Karpas-422 (cell line): ENCODE measurements at regions not wholly inside any gene's neighbourhood (a gene's known extent, or its start where the extent isn't known, plus 50 kb on each side); places are given as distances from the start of the nearest gene placed in this dataset.
A peak's percentile ranks its signal among the peaks of the same experiment; 100 is the strongest.
"Not testable (repeated sequence)": the region's sequence is repeated elsewhere in the genome, so short reads cannot be mapped to it uniquely, and the experiment has no call there.

ENCODE experiments used
- DNase-seq: peaks from one replicate; pipeline ENCODE4 v3.0.0-alpha.2; 2015
- H2AFZ ChIP-seq: fragments of 200-600 bp; sonication (generic); 2 replicates; pipeline ENCODE4 v1.6.1; 2014; ENCODE audit warnings: antibody characterized with exemption, low read length, mixed read lengths
- H3K27ac ChIP-seq: fragments of 200-600 bp; sonication (generic); 2 replicates; pipeline ENCODE4 v1.5.1; 2014; ENCODE audit warnings: mild to moderate bottlenecking, low read length, moderate library complexity
- H3K27me3 ChIP-seq: fragments of 200-600 bp; sonication (generic); 2 replicates; pipeline ENCODE4 v1.6.1; 2014; ENCODE audit warnings: low read length, mixed read lengths
- H3K36me3 ChIP-seq: fragments of 200-600 bp; sonication (generic); 2 replicates; pipeline ENCODE4 v1.6.1; 2014; ENCODE audit warnings: low read length, mixed read lengths; ENCODE audit not compliant: insufficient read depth
- H3K4me1 ChIP-seq: fragments of 200-600 bp; sonication (generic); 2 replicates; pipeline ENCODE4 v1.6.1; 2014; ENCODE audit warnings: mild to moderate bottlenecking, low read length, mixed read lengths
- H3K4me2 ChIP-seq: fragments of 200-600 bp; sonication (generic); 2 replicates; pipeline ENCODE4 v1.6.1; 2014; ENCODE audit warnings: low read length, low read depth, mild to moderate bottlenecking; ENCODE audit not compliant: poor library complexity, severe bottlenecking
- H3K4me3 ChIP-seq: fragments of 200-600 bp; sonication (generic); 2 replicates; pipeline ENCODE4 v1.5.1; 2014; ENCODE audit warnings: mild to moderate bottlenecking, antibody characterized with exemption, low read length, mixed read lengths
- H3K79me2 ChIP-seq: fragments of 200-600 bp; sonication (generic); 2 replicates; pipeline ENCODE4 v1.6.1; 2014; ENCODE audit warnings: mild to moderate bottlenecking, low read length, mixed read lengths
- H3K9ac ChIP-seq: fragments of 200-600 bp; sonication (generic); 2 replicates; pipeline ENCODE4 v1.6.0; 2014; ENCODE audit warnings: low read length
- H3K9me2 ChIP-seq: fragments of 200-600 bp; sonication (generic), shearing (Covaris generic); replicated peaks from 2 replicates; pipeline ENCODE4 v1.6.0; 2014; ENCODE audit warnings: mild to moderate bottlenecking, low read length, moderate library complexity; ENCODE audit not compliant: insufficient read depth
- H3K9me3 ChIP-seq: fragments of 300-700, 200-600 bp; sonication (generic); 2 replicates; pipeline ENCODE4 v1.6.1; 2014; ENCODE audit warnings: low read length, mixed read lengths
- H4K20me1 ChIP-seq: fragments of 200-600 bp; sonication (generic); 2 replicates; pipeline ENCODE4 v1.6.1; 2014; ENCODE audit warnings: mild to moderate bottlenecking, antibody characterized with exemption, low read length, low read depth; ENCODE audit not compliant: insufficient read depth

- not testable (repeated sequence) for H3K27ac ChIP-seq, H3K36me3 ChIP-seq, H3K79me2 ChIP-seq, H3K4me2 ChIP-seq, H3K4me3 ChIP-seq, H3K9me3 ChIP-seq, H3K9ac ChIP-seq, H3K9me2 ChIP-seq, H3K4me1 ChIP-seq, DNase-seq, H4K20me1 ChIP-seq, H3K27me3 ChIP-seq, H2AFZ ChIP-seq
Observed at GRCh38 chr4:97141332-97141731, 1001.9 kb downstream of the STPG2 start.

- Histone ChIP-seq H3K27ac (no peak overlapping the region), H3K4me1 (no peaks in the 10 kb centered on the region), H3K79me2 (no peaks in the 10 kb centered on the region), H3K36me3 (no peaks in the 10 kb centered on the region), H4K20me1 (no peaks in the 10 kb centered on the region), H3K9ac (no peak overlapping the region), H3K9me3 (peaks cover 5% of the 10 kb centered on the region; the same call in 1 of the 2 replicates), H2AFZ (no peak overlapping the region), H3K9me2 (no peaks in the 10 kb centered on the region), H3K4me3 (no peak overlapping the region), H3K4me2 (no peak overlapping the region), H3K27me3 (no peaks in the 10 kb centered on the region)
- no peak for DNase-seq
Observed at GRCh38 chr4:97142410-97142809, 1000.9 kb downstream of the STPG2 start.

DNA sequence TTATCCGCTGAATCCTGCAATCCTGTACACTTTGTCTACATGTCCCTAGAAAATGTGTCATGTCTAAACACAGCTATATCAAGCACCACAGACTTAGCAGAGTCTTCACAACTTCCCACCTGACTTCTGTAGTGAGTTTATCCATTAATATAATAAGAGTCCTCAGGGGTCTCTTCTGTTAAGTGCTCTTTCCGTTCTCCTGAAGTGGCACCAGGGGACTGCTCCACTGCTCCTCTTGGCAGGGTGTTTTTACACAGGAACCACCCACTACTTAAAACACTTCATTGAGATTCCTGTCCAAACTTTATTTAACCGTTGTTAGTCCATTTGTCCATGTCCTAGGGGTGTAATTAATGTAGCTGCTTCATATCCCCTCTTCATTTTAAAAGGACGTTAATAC is 1000.4 kb downstream of the STPG2 start:
- no peak overlapping the region for H3K4me3 ChIP-seq

GRCh38 chr4:97144199-97144598 is 999.1 kb downstream of the STPG2 start:
- Histone ChIP-seq H3K4me3 (no peak overlapping the region), H3K9me2 (no peaks in the 10 kb centered on the region), H2AFZ (no peak overlapping the region), H3K27ac (no peak overlapping the region), H3K36me3 (no peaks in the 10 kb centered on the region), H3K9me3 (peaks cover 5% of the 10 kb centered on the region; the same call in 1 of the 2 replicates), H3K27me3 (no peaks in the 10 kb centered on the region), H3K79me2 (no peaks in the 10 kb centered on the region), H4K20me1 (no peaks in the 10 kb centered on the region), H3K9ac (no peak overlapping the region), H3K4me1 (no peaks in the 10 kb centered on the region), H3K4me2 (no peak overlapping the region)
- no peak for DNase-seq

More for the DNA sequence above, 1000.4 kb downstream of the STPG2 start:
- no peaks in the 10 kb centered on the region for H3K36me3 ChIP-seq
- H3K27me3 ChIP-seq, result no peaks in the 10 kb centered on the region
- H3K9me3 ChIP-seq, result peaks cover 5% of the 10 kb centered on the region; the same call in 1 of the 2 replicates
- H3K4me2 ChIP-seq, result no peak overlapping the region
- no peaks in the 10 kb centered on the region for H3K79me2 ChIP-seq
- H3K4me1 ChIP-seq, result no peaks in the 10 kb centered on the region
- H3K9ac ChIP-seq, result no peak overlapping the region
- H2AFZ ChIP-seq, result no peak overlapping the region
- H4K20me1 ChIP-seq, result no peaks in the 10 kb centered on the region
- H3K9me2 ChIP-seq, result no peaks in the 10 kb centered on the region
- H3K27ac ChIP-seq, result no peak overlapping the region
- DNase-seq, result no peak

- H3K4me1 ChIP-seq, result no peaks in the 10 kb centered on the region
- H3K79me2 ChIP-seq, result no peaks in the 10 kb centered on the region
- no peak overlapping the region for H3K27ac ChIP-seq
Observed at GRCh38 chr4:97150966-97151365, 992.3 kb downstream of the STPG2 start.

DNA sequence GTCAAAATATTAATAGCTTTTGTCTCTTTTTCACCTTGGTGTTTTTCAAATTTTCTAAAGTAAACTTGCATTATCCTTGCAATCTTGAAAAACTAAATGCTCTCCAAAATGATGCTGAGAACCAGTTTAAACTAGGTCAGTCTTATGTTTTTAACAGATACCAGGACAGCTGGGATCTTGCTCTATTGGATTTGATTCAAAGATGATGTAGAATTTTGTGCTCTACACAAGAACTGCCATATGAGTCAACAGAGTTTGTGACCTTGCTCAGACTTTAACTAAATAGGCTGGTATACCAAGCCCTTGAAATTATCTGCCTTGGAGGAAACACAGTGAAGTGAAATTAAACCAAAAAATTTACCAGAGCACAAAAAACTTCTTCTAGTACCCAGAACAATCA is 991.1 kb downstream of the STPG2 start:
- H3K4me3 ChIP-seq, result no peak overlapping the region
- H3K36me3 ChIP-seq, result no peaks in the 10 kb centered on the region
- H4K20me1 ChIP-seq, result no peaks in the 10 kb centered on the region
- no peak overlapping the region for H3K9ac ChIP-seq
- H3K9me2 ChIP-seq, result no peaks in the 10 kb centered on the region
- H3K27me3 ChIP-seq, result no peaks in the 10 kb centered on the region
- no peaks in the 10 kb centered on the region for H3K79me2 ChIP-seq
- H3K27ac ChIP-seq, result no peak overlapping the region
- H3K9me3 ChIP-seq, result peaks cover 14% of the 10 kb centered on the region
- H3K4me2 ChIP-seq, result no peak overlapping the region
- DNase-seq, result no peak
- H3K4me1 ChIP-seq, result no peaks in the 10 kb centered on the region
- H2AFZ ChIP-seq, result no peak overlapping the region

More at GRCh38 chr4:97150966-97151365, 992.3 kb downstream of the STPG2 start:
- Histone ChIP-seq H4K20me1 (no peaks in the 10 kb centered on the region), H3K4me3 (no peak overlapping the region), H3K9me3 (peaks cover 14% of the 10 kb centered on the region), H3K27me3 (no peaks in the 10 kb centered on the region), H3K4me2 (no peak overlapping the region), H3K9me2 (no peaks in the 10 kb centered on the region), H3K36me3 (no peaks in the 10 kb centered on the region), H3K9ac (no peak overlapping the region), H2AFZ (no peak overlapping the region)
- DNase-seq, result no peak

DNA sequence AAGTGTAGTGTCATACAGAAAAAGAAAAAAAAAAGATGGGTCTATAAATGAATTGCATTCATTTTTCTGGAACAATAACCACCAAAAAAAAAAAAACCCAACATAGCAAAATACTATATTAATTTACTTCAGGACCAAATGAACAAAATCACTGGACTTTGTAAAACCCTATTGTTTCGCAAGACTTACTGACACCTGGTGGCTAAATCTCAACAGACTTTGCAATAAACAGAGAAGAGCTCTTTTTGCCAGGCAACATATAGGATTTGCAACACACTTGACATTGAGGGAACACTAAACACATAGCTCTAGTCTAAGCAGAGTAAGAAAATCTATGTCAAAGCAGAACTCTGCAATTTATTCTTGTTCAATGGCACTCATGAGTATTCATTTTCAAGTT is 990.2 kb downstream of the STPG2 start:
- no peaks in the 10 kb centered on the region for H3K4me1 ChIP-seq
- H3K36me3 ChIP-seq, result no peaks in the 10 kb centered on the region
- no peak overlapping the region for H3K4me3 ChIP-seq
- no peaks in the 10 kb centered on the region for H3K79me2 ChIP-seq
- DNase-seq, result peak; percentile 47
- no peak overlapping the region for H3K9ac ChIP-seq
- H3K4me2 ChIP-seq, result no peak overlapping the region
- H2AFZ ChIP-seq, result no peak overlapping the region
- peaks cover 18% of the 10 kb centered on the region for H3K9me3 ChIP-seq
- no peaks in the 10 kb centered on the region for H4K20me1 ChIP-seq
- H3K27ac ChIP-seq, result no peak overlapping the region
- H3K9me2 ChIP-seq, result no peaks in the 10 kb centered on the region
- no peaks in the 10 kb centered on the region for H3K27me3 ChIP-seq

- Histone ChIP-seq H3K27ac (no peak overlapping the region), H4K20me1 (no peaks in the 10 kb centered on the region), H3K36me3 (no peaks in the 10 kb centered on the region), H3K4me3 (no peak overlapping the region), H3K79me2 (no peaks in the 10 kb centered on the region), H3K27me3 (no peaks in the 10 kb centered on the region), H3K4me2 (no peak overlapping the region), H3K9ac (no peak overlapping the region), H3K9me3 (peaks cover 19% of the 10 kb centered on the region), H2AFZ (no peak overlapping the region), H3K4me1 (no peaks in the 10 kb centered on the region), H3K9me2 (no peaks in the 10 kb centered on the region)
- no peak for DNase-seq
Observed at GRCh38 chr4:97159625-97160024, 983.7 kb downstream of the STPG2 start.

DNA sequence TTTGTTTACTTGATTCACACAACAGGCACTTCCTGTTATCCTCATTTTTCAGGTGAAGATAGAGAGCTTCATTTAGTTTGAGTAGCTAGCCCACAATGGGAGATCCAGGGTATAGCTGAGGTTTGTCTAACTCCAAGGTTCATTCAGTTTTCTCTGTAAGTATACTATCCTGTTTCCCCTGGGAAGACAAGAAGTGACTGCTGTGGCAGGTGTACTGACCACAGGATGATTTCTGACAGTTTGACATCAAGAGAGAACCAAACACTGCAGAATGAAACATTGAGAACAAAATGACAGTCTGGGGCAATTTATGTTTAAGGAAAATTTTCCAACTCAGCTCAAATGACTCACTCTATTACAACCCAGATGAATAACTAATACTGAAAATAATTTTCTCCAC is 958.0 kb downstream of the STPG2 start:
- Histone ChIP-seq H3K36me3 (no peaks in the 10 kb centered on the region), H3K27ac (no peak overlapping the region), H3K79me2 (no peaks in the 10 kb centered on the region), H3K4me3 (no peak overlapping the region), H2AFZ (no peak overlapping the region), H3K9me2 (no peaks in the 10 kb centered on the region), H3K4me2 (no peak overlapping the region), H3K9me3 (peaks cover 14% of the 10 kb centered on the region), H4K20me1 (no peaks in the 10 kb centered on the region), H3K27me3 (no peaks in the 10 kb centered on the region), H3K9ac (no peak overlapping the region), H3K4me1 (no peaks in the 10 kb centered on the region)
- DNase-seq, result no peak
